ENCODE measurements at regions not wholly inside any gene's neighbourhood (a gene's known extent, or its start where the extent isn't known, plus 50 kb on each side); places are given as distances from the start of the nearest gene placed in this dataset.
"Not testable (repeated sequence)": the region's sequence is repeated elsewhere in the genome, so short reads cannot be mapped to it uniquely, and the experiment has no call there.

GRCh38 chr14:43476822-43477221, 1030.3 kb downstream of the FSCB start:
- no peaks in the 10 kb centered on the region for H3K4me1 Mint-ChIP-seq (ENCODE audit: low read depth)
- H3K9me3 Mint-ChIP-seq = no peaks in the 10 kb centered on the region
- no peak overlapping the region for H3K4me3 Mint-ChIP-seq
- no peaks in the 10 kb centered on the region for H3K27me3 Mint-ChIP-seq
- intact Hi-C loops (cut with micrococcal nuclease) = no loop called here
- H3K27ac Mint-ChIP-seq = no peak overlapping the region
- no peaks in the 10 kb centered on the region for H3K36me3 Mint-ChIP-seq (ENCODE audit: low read depth)

GRCh38 chr14:43475757-43476156, 1031.3 kb downstream of the FSCB start:
- H3K27ac Mint-ChIP-seq = no peak overlapping the region
- intact Hi-C loops (cut with micrococcal nuclease) = no loop called here
- H3K27me3 Mint-ChIP-seq = no peaks in the 10 kb centered on the region
- no peaks in the 10 kb centered on the region for H3K4me1 Mint-ChIP-seq (ENCODE audit: low read depth)
- no peaks in the 10 kb centered on the region for H3K36me3 Mint-ChIP-seq (ENCODE audit: low read depth)
- no peaks in the 10 kb centered on the region for H3K9me3 Mint-ChIP-seq
- no peak overlapping the region for H3K4me3 Mint-ChIP-seq

- Mint-ChIP-seq H3K27me3 (no peaks in the 10 kb centered on the region), H3K36me3 (ENCODE audit: low read depth) (no peaks in the 10 kb centered on the region), H3K9me3 (no peaks in the 10 kb centered on the region), H3K4me1 (ENCODE audit: low read depth) (no peaks in the 10 kb centered on the region), H3K27ac (no peak overlapping the region), H3K4me3 (no peak overlapping the region)
- intact Hi-C loops (cut with micrococcal nuclease) = no loop called here
Observed at GRCh38 chr14:43471595-43471994, 1035.5 kb downstream of the FSCB start.

- H3K9me3 Mint-ChIP-seq = no peaks in the 10 kb centered on the region
- intact Hi-C loops (cut with micrococcal nuclease) = no loop called here
- H3K4me3 Mint-ChIP-seq = no peak overlapping the region
- no peaks in the 10 kb centered on the region for H3K36me3 Mint-ChIP-seq (ENCODE audit: low read depth)
- no peaks in the 10 kb centered on the region for H3K4me1 Mint-ChIP-seq (ENCODE audit: low read depth)
- no peaks in the 10 kb centered on the region for H3K27me3 Mint-ChIP-seq
- no peak overlapping the region for H3K27ac Mint-ChIP-seq
Observed at GRCh38 chr14:43464968-43465367, 1042.1 kb downstream of the FSCB start.

- no peaks in the 10 kb centered on the region for H3K36me3 Mint-ChIP-seq (ENCODE audit: low read depth)
Observed at GRCh38 chr14:43449291-43449690, 1057.8 kb downstream of the FSCB start.

GRCh38 chr14:43438056-43438455, 1069.0 kb downstream of the FSCB start:
- intact Hi-C loops (cut with micrococcal nuclease) = no loop called here
- Mint-ChIP-seq H3K4me1 (ENCODE audit: low read depth) (no peaks in the 10 kb centered on the region), H3K4me3 (no peak overlapping the region), H3K27me3 (no peaks in the 10 kb centered on the region), H3K9me3 (peaks cover 40% of the 10 kb centered on the region), H3K36me3 (ENCODE audit: low read depth) (no peaks in the 10 kb centered on the region), H3K27ac (no peak overlapping the region)

More at GRCh38 chr14:43449291-43449690, 1057.8 kb downstream of the FSCB start:
- no peaks in the 10 kb centered on the region for H3K27me3 Mint-ChIP-seq
- H3K27ac Mint-ChIP-seq = no peak overlapping the region
- H3K9me3 Mint-ChIP-seq = peaks cover 31% of the 10 kb centered on the region
- H3K4me1 Mint-ChIP-seq (ENCODE audit: low read depth) = no peaks in the 10 kb centered on the region
- intact Hi-C loops (cut with micrococcal nuclease) = loop anchor here (10.0 kb wide), 1 partner anchor 124 kb away; no protein-coding TSS in a partner anchor
- H3K4me3 Mint-ChIP-seq = no peak overlapping the region

- Mint-ChIP-seq H3K4me1 (ENCODE audit: low read depth) (peaks cover 9% of the 10 kb centered on the region), H3K27ac (no peak overlapping the region), H3K36me3 (ENCODE audit: low read depth) (no peaks in the 10 kb centered on the region), H3K9me3 (peaks cover 14% of the 10 kb centered on the region), H3K4me3 (no peak overlapping the region), H3K27me3 (no peaks in the 10 kb centered on the region)
- intact Hi-C loops (cut with micrococcal nuclease) = no loop called here
Observed at GRCh38 chr14:43418324-43418723, 1088.8 kb downstream of the FSCB start.

GRCh38 chr14:43413084-43413483, 1094.0 kb downstream of the FSCB start:
- no peak overlapping the region for H3K4me3 Mint-ChIP-seq
- peaks cover 1% of the 10 kb centered on the region for H3K4me1 Mint-ChIP-seq (ENCODE audit: low read depth)
- H3K27ac Mint-ChIP-seq = no peak overlapping the region
- intact Hi-C loops (cut with micrococcal nuclease) = no loop called here
- H3K9me3 Mint-ChIP-seq = no peaks in the 10 kb centered on the region
- no peaks in the 10 kb centered on the region for H3K36me3 Mint-ChIP-seq (ENCODE audit: low read depth)
- H3K27me3 Mint-ChIP-seq = no peaks in the 10 kb centered on the region

- Mint-ChIP-seq H3K4me1 (ENCODE audit: low read depth) (no peaks in the 10 kb centered on the region), H3K36me3 (ENCODE audit: low read depth) (no peaks in the 10 kb centered on the region), H3K27ac (no peak overlapping the region), H3K4me3 (no peak overlapping the region), H3K9me3 (no peaks in the 10 kb centered on the region), H3K27me3 (no peaks in the 10 kb centered on the region)
- intact Hi-C loops (cut with micrococcal nuclease) = no loop called here
Observed at GRCh38 chr14:43411841-43412240, 1095.2 kb downstream of the FSCB start.

GRCh38 chr14:43410631-43411030, 1096.5 kb downstream of the FSCB start:
- intact Hi-C loops (cut with micrococcal nuclease) = no loop called here
- H3K4me3 Mint-ChIP-seq = no peak overlapping the region
- no peak overlapping the region for H3K27ac Mint-ChIP-seq
- H3K27me3 Mint-ChIP-seq = no peaks in the 10 kb centered on the region
- no peaks in the 10 kb centered on the region for H3K4me1 Mint-ChIP-seq (ENCODE audit: low read depth)
- no peaks in the 10 kb centered on the region for H3K36me3 Mint-ChIP-seq (ENCODE audit: low read depth)
- H3K9me3 Mint-ChIP-seq = no peaks in the 10 kb centered on the region

GRCh38 chr14:43408472-43408871, 1098.6 kb downstream of the FSCB start:
- Mint-ChIP-seq H3K36me3 (ENCODE audit: low read depth) (no peaks in the 10 kb centered on the region), H3K9me3 (peaks cover 17% of the 10 kb centered on the region), H3K4me1 (ENCODE audit: low read depth) (no peaks in the 10 kb centered on the region), H3K27ac (no peak overlapping the region), H3K4me3 (no peak overlapping the region), H3K27me3 (no peaks in the 10 kb centered on the region)
- intact Hi-C loops (cut with micrococcal nuclease) = no loop called here

GRCh38 chr14:43407706-43408105, 1099.4 kb downstream of the FSCB start:
- Mint-ChIP-seq H3K4me3 (no peak overlapping the region), H3K27me3 (no peaks in the 10 kb centered on the region), H3K4me1 (ENCODE audit: low read depth) (no peaks in the 10 kb centered on the region), H3K9me3 (peaks cover 17% of the 10 kb centered on the region), H3K27ac (no peak overlapping the region), H3K36me3 (ENCODE audit: low read depth) (no peaks in the 10 kb centered on the region)
- intact Hi-C loops (cut with micrococcal nuclease) = no loop called here

GRCh38 chr14:43406931-43407330, 1100.2 kb downstream of the FSCB start:
- no peaks in the 10 kb centered on the region for H3K27me3 Mint-ChIP-seq
- no peaks in the 10 kb centered on the region for H3K4me1 Mint-ChIP-seq (ENCODE audit: low read depth)
- H3K9me3 Mint-ChIP-seq = peaks cover 17% of the 10 kb centered on the region
- intact Hi-C loops (cut with micrococcal nuclease) = no loop called here
- no peak overlapping the region for H3K27ac Mint-ChIP-seq
- no peaks in the 10 kb centered on the region for H3K36me3 Mint-ChIP-seq (ENCODE audit: low read depth)
- no peak overlapping the region for H3K4me3 Mint-ChIP-seq

- no peaks in the 10 kb centered on the region for H3K27me3 Mint-ChIP-seq
- H3K4me1 Mint-ChIP-seq (ENCODE audit: low read depth) = no peaks in the 10 kb centered on the region
- peaks cover 5% of the 10 kb centered on the region for H3K9me3 Mint-ChIP-seq
- no peaks in the 10 kb centered on the region for H3K36me3 Mint-ChIP-seq (ENCODE audit: low read depth)
- no peak overlapping the region for H3K27ac Mint-ChIP-seq
- no peak overlapping the region for H3K4me3 Mint-ChIP-seq
- intact Hi-C loops (cut with micrococcal nuclease) = no loop called here
Observed at GRCh38 chr14:43399289-43399688, 1107.8 kb downstream of the FSCB start.

GRCh38 chr14:43370565-43370896, 1136.6 kb downstream of the FSCB start:
- H3K4me3 Mint-ChIP-seq; intact Hi-C loops (cut with micrococcal nuclease); H3K27me3 Mint-ChIP-seq; H3K36me3 Mint-ChIP-seq (ENCODE audit: low read depth); H3K4me1 Mint-ChIP-seq (ENCODE audit: low read depth); H3K27ac Mint-ChIP-seq: not testable (repeated sequence)
- H3K9me3 Mint-ChIP-seq = peaks cover 38% of the 10 kb centered on the region

Measured in dendritic cell treated with granulocyte-macrophage colony-stimulating factor and Interleukin-4, amounts not matched to agents 40 ng/mL and 50 ng/mL, for 4 days (primary cell).